ENCODE measurements at regions not wholly inside any gene's neighbourhood (a gene's known extent, or its start where the extent isn't known, plus 50 kb on each side); places are given as distances from the start of the nearest gene placed in this dataset.

- H3K9me3 ChIP-seq (ENCODE audit: control insufficient read depth in 4 of 4, insufficient read depth in 3 of 4, low read length in 3 of 4) = peaks cover 0 to 3% (median 0%) of the 10 kb centered on the region in 4 donors
- DNase-seq (no peak), ATAC-seq (ENCODE audit: insufficient read depth, low FRiP score) (no peak)
- no peaks in the 10 kb centered on the region for H3K36me3 ChIP-seq (ENCODE audit: control insufficient read depth in 4 of 4, insufficient read depth in 4 of 4, low read length in 4 of 4)
- no peak overlapping the region for H3K4me3 ChIP-seq
- no peak overlapping the region for H3K9ac ChIP-seq (ENCODE audit: insufficient read depth in 1 of 2, low read length in 2 of 2)
- no peaks in the 10 kb centered on the region for H3K27me3 ChIP-seq (ENCODE audit: control insufficient read depth in 3 of 3, insufficient read depth in 3 of 3, low read length in 2 of 3)
- no peaks in the 10 kb centered on the region for H3K4me1 ChIP-seq (ENCODE audit: control insufficient read depth in 5 of 5, insufficient read depth in 5 of 5, low read length in 5 of 5)
- no peak overlapping the region for H3K27ac ChIP-seq (ENCODE audit: low read depth in 1 of 2, low read length in 1 of 2)
- TF ChIP-seq CTCF (IDR thresholded peaks at IDR 0.05; ENCODE audit: control extremely low read depth, extremely low read depth) = no peak
- WGBS, 2 donors = 33 to 42% methylated on average over 3 of the region's 3 CpGs
Observed at GRCh38 chr15:26235864-26236263, 372.7 kb upstream of the ATP10A start.

GRCh38 chr15:26234976-26235767 is 372.0 kb upstream of the ATP10A start:
- no peak for TF ChIP-seq CTCF (IDR thresholded peaks at IDR 0.05; ENCODE audit: control extremely low read depth, extremely low read depth)
- 34 to 39% methylated on average over 15 of the region's 15 CpGs for WGBS, 2 donors
- Histone ChIP-seq H3K9ac (ENCODE audit: insufficient read depth in 1 of 2, low read length in 2 of 2) (no peak overlapping the region), H3K27ac (ENCODE audit: low read depth in 1 of 2, low read length in 1 of 2) (no peak overlapping the region), H3K4me3 (no peak overlapping the region), H3K9me3 (ENCODE audit: control insufficient read depth in 4 of 4, insufficient read depth in 3 of 4, low read length in 3 of 4) (peaks cover 0 to 3% (median 0%) of the 10 kb centered on the region in 4 donors), H3K36me3 (ENCODE audit: control insufficient read depth in 4 of 4, insufficient read depth in 4 of 4, low read length in 4 of 4) (no peaks in the 10 kb centered on the region), H3K27me3 (ENCODE audit: control insufficient read depth in 3 of 3, insufficient read depth in 3 of 3, low read length in 2 of 3) (no peaks in the 10 kb centered on the region), H3K4me1 (ENCODE audit: control insufficient read depth in 5 of 5, insufficient read depth in 5 of 5, low read length in 5 of 5) (no peaks in the 10 kb centered on the region)
- ATAC-seq (ENCODE audit: insufficient read depth, low FRiP score) (no peak), DNase-seq (no peak)

- no peak for TF ChIP-seq CTCF (IDR thresholded peaks at IDR 0.05; ENCODE audit: control extremely low read depth, extremely low read depth)
- H3K9ac ChIP-seq (ENCODE audit: insufficient read depth in 1 of 2, low read length in 2 of 2) = no peak overlapping the region
- DNase-seq (peak in 2 of 3 donors; percentile 12 to 42), ATAC-seq (ENCODE audit: insufficient read depth, low FRiP score) (no peak)
- H3K27ac ChIP-seq (ENCODE audit: low read depth in 1 of 2, low read length in 1 of 2) = no peak overlapping the region
- no peak overlapping the region for H3K4me3 ChIP-seq
- no peaks in the 10 kb centered on the region for H3K4me1 ChIP-seq (ENCODE audit: control insufficient read depth in 5 of 5, insufficient read depth in 5 of 5, low read length in 5 of 5)
- no peaks in the 10 kb centered on the region for H3K27me3 ChIP-seq (ENCODE audit: control insufficient read depth in 3 of 3, insufficient read depth in 3 of 3, low read length in 2 of 3)
- no peaks in the 10 kb centered on the region for H3K36me3 ChIP-seq (ENCODE audit: control insufficient read depth in 4 of 4, insufficient read depth in 4 of 4, low read length in 4 of 4)
- H3K9me3 ChIP-seq (ENCODE audit: control insufficient read depth in 4 of 4, insufficient read depth in 3 of 4, low read length in 3 of 4) = peaks cover 0 to 7% (median 0%) of the 10 kb centered on the region in 4 donors
Observed at GRCh38 chr15:26232691-26233090, 369.6 kb upstream of the ATP10A start.

Measured in lung (tissue), 11 donors.